HG03439 (cell line): ENCODE measurements at regions not wholly inside any gene's neighbourhood (a gene's known extent, or its start where the extent isn't known, plus 50 kb on each side); places are given as distances from the start of the nearest gene placed in this dataset.
"Not testable (repeated sequence)": the region's sequence is repeated elsewhere in the genome, so short reads cannot be mapped to it uniquely, and the experiment has no call there.

ENCODE experiments used
- ATAC-seq: cut with Tn5 transposase; IDR thresholded peaks from one replicate; pipeline ENCODE4 v1.9.1; 2021; ENCODE audit warnings: mild to moderate bottlenecking, moderate library complexity; ENCODE audit not compliant: unreplicated experiment

DNA sequence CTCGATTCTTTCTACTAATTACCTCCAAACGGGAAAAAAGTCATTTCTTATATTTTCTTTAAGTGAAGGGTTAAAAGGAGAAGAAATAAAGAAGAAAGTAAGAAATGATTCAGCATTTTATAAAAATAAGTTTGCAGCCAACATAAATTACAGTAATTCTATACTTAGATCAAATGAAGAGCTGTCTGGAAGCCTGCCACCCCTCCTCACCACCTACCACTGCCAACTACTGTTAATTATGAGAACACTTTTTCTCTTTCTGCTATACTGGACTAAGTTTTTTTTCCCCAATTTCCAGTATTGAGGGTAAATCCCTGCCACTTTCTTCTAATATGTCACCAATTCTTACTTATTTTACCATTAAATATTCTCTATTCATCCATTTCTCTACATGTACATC, 1030.1 kb downstream of the PRIM2 start:
- not testable (repeated sequence) for ATAC-seq

DNA sequence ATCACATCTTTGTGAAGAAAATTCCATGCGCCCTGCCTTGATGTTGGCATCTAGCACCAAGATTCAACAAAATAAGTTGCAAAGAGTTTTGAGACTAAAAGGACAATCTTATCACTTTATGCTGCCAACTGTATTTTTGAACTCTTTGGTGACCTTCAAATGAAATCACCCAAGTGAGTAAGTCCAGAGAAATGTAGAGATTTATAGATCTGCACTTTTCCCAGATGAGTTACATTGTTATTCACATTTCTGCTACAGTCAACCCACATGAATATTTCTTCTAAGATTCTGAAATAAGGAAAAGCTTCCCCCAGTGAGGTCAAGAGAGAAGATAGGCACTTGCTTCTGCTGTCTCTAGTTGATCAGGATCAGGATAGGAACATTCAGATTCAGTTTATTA, 1034.2 kb downstream of the PRIM2 start:
- ATAC-seq = not testable (repeated sequence)

DNA sequence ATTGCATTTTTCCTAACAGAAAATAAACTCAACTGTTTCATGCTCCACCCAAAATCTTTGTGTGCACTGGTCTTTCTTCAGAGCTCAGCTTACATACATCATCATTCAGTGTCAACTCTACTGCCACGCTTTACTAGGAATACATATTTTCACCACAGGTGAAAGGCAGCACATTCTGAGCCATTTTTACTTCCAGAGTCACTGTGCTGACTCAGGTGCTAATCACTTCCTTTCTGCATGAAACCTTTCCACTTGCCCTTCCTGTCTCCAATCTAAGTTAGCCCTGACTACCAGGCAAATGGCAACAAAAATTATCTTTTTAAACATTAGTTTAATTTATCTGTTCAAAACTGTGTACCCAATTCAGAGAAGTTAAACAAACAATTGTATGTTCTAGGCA, 1041.0 kb downstream of the PRIM2 start:
- not testable (repeated sequence) for ATAC-seq

DNA sequence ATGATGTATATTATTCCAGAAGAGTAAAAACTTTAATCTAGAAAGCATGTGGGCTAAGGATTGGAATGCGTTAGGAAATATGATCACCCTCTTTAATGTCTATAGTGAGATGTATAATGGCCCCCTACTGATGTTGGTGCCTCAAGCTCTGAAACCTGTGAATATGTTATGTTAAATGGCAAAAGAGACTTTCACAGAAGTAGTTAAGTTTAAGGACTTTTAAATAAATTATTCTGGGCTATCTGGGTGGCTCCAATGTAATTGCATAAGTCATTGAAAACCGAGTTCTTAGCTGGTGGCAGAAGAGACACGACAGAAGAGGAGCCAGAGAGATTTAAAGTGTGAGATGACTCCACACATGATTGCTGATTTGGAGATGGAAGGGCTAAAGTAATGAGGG, 1048.4 kb downstream of the PRIM2 start:
- ATAC-seq = not testable (repeated sequence)

DNA sequence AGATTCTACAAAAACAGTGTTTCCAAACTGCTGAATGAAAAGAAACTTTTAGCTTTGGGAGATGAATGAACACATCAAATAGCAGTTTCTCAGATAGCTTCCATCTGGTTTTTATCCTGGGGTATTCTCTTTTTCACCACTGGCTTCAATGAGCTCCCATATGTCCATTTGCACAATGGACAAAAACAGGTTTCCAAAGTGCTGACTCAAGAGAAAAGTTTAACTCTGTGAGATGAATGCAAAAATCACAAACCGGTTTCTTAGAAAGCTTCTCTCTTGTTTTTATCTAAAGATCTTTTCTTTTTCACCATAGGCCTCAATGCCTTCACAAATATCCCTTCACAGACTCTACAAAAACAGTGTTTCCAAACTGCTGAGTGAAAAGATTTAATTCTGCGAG, 1089.2 kb downstream of the PRIM2 start:
- ATAC-seq = not testable (repeated sequence)

DNA sequence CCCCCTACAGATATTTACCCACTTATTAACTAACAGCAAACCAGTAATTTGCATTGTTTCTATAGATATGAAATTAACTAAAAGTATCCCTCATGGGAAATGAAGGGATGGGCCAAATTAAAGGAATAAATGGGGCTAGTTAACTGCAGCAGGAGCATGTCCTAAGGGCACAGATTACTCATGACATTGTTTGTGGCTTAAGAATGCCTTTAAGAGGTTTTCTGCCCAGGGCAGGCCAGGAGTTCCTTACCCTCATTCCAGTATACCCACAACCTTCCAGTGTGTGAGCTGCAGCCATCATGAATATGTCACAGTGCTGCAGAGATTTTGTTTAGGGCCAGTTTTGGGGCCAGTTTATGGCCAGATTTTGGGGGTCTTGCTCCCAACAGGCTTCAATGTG, 1101.9 kb downstream of the PRIM2 start:
- no peak for ATAC-seq
